GM20000 (cell line): ENCODE measurements at regions not wholly inside any gene's neighbourhood (a gene's known extent, or its start where the extent isn't known, plus 50 kb on each side); places are given as distances from the start of the nearest gene placed in this dataset.

Experiments used
- DNase-seq: peaks from one replicate; pipeline ENCODE4 v3.0.0; 2012; ENCODE audit warnings: low spot score
- TF ChIP-seq, protein P1 (sequence below): IDR thresholded peaks from 2 replicates; pipeline ENCODE4 v1.5.1; 2012; ENCODE audit warnings: mild to moderate bottlenecking, control low read depth; ENCODE audit errors: extremely low read depth, missing control alignments

DNA sequence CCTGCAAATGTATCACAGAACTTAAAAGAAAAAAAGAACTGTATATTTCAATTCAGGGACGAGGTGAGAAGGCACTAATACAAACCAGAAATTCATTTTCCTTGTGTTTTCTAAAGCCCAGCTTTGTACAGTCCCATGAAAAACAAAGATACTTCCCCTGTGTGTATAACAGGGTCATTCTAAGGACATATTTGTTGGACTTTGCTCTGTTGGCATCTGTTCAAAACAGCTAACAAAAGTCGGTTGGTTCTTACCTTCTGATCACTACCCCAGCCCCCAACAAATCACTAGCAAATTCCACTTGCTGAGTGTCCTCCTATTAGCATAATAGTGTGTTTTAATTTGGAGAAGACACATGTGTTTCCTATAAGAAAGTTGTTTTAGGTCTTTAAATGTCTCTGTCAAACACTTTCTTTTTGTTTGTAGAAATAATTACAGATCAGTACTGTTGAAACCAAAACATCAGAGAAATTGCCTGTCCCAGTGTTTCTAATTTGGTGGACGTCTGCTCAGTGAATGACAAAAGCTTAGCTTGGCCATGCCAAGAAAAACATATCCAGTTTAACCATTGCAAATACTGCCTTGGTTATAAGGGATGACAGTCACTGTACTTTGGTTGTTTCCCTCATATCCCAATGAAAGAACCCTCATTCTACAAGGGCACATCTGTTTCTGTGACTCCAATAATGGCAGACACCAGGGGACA lies 480.5 kb downstream of the EBF1 start:
- TF ChIP-seq, protein P1, sequence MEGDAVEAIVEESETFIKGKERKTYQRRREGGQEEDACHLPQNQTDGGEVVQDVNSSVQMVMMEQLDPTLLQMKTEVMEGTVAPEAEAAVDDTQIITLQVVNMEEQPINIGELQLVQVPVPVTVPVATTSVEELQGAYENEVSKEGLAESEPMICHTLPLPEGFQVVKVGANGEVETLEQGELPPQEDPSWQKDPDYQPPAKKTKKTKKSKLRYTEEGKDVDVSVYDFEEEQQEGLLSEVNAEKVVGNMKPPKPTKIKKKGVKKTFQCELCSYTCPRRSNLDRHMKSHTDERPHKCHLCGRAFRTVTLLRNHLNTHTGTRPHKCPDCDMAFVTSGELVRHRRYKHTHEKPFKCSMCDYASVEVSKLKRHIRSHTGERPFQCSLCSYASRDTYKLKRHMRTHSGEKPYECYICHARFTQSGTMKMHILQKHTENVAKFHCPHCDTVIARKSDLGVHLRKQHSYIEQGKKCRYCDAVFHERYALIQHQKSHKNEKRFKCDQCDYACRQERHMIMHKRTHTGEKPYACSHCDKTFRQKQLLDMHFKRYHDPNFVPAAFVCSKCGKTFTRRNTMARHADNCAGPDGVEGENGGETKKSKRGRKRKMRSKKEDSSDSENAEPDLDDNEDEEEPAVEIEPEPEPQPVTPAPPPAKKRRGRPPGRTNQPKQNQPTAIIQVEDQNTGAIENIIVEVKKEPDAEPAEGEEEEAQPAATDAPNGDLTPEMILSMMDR: no peak
- DNase-seq: no peak

DNA sequence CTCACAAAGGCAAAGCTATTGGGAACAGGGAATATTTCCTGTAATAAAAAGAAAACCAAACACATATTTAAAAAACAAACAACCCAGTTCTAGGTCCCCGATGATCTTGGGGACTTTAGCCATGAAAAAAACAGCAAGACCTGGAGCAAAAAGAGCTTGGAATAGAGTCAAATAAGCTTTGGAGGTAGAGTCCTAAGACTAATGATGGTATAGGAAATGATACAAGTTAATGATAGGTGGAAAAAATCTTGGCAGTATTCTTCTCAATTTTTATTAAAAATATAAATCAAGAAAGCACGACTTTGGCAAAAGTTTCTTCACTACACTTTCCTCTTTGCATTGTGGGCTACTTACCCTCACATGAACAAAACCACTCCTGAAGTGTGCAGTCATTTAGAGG lies 481.5 kb downstream of the EBF1 start:
- no peak for DNase-seq
- TF ChIP-seq, protein P1: no peak

DNA sequence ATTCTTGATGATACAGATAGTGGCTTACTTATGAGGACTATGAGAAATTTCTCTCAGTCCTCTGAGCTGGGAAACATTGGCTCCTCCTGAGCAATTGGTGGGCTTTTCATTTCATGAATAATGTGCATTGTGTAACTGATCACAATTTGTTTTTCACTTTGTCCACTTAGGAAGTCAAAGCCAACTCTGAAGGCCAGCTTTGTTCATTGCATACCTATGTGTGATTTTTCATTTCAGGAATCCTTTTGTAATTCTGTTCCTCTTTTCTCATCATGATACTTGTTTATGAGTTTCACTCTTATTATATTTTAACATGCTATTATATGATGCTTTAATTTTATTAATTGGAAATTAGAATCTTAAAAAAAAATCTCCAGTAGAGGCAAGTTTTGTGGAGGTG lies 483.0 kb downstream of the EBF1 start:
- DNase-seq: no peak
- TF ChIP-seq, protein P1: no peak

DNA sequence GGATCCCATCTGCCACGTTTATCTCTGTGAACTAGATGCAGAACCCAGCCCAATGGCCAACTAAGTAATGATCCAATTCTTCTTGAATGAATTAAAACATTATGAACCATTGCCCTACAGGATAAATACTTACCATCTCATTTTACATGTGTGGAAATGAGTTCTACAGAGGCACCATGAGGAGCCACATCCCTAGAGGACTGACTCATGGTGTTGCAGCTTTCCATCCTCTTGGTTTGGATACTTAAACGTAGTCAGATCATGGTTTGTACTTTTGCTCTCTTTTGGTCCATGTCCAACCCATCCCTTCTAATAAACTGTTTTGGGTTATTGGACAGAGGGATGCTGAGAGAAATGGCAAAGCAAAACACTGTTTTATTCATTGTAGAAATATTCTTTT lies 484.8 kb downstream of the EBF1 start:
- TF ChIP-seq, protein P1: no peak
- no peak for DNase-seq

DNA sequence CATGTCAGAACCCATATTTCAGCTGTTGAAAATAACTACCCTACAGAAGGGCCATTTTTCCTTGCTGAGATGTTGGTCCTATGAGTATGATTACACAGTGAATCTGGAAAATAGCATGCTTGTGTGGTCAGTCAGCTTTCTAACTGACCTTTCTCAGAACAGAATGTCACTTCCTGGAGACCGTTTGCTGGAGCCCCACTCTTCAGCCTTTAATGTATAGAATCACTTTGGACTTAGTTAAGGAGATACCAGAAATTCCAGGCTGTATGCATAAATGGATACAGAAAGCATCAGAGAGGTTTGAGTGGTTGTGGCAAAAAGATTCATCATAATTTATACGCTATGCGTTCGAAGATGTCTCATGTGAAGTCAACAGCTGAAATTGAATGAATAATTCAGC lies 488.1 kb downstream of the EBF1 start:
- no peak for DNase-seq
- TF ChIP-seq, protein P1: no peak

DNA sequence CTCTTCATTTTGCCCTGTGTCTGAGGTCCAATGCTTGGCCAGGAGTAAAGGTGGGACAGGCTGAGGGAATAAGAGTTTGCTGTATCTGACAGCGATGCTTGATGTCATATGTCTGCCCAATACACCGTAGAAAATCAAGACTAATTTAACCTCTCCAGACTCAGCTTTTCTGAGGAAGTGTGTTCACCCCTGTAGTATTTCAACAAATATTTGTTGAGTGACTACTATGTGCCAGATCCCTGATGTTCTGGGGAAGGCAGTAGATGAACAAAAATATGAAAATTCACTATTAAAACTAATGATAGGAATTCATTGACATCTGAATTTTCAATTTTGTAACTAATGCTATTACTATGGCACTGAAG lies 489.7 kb downstream of the EBF1 start:
- DNase-seq: no peak
- TF ChIP-seq, protein P1: no peak

DNA sequence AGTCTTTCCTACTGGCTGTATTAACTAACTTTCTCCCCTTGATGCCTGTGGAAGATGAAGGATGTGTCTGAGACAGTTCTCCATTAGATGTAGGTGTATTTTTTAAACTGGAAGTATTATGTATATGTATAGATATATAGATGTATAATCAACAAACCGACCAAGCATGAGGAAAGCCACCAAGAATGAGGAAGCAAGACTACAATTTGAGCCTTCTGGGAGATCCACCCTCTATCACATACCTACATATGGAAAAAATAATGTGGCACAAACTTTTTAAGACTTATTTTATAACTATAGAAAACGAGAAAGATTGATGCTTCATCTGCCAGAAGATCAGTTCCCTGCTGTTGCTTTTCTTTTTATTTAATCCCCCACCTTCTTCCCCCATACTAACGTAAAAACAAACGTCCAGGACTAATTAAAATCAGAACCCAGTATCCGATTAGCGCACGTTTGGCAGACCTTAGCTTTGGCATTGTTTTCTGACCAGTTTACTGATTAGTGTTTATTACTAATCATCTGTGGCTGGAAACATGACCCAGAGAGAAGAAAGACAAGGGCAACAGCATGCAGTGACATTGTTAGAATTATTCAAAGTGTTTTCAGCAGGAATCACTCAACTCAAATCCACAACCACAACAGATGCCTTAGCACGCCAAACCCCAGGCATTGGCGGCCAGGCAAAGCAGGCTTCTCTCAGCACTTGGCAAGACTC lies 490.2 kb downstream of the EBF1 start:
- DNase-seq: no peak
- TF ChIP-seq, protein P1: no peak
